HepG2 (cell line): ENCODE measurements at regions not wholly inside any gene's neighbourhood (a gene's known extent, or its start where the extent isn't known, plus 50 kb on each side); places are given as distances from the start of the nearest gene placed in this dataset.

Source experiments
- GTF2F1 ChIP-seq: fragments of 150-350 bp; IDR thresholded peaks from 2 replicates; pipeline ENCODE4 v1.6.1; 2014; ENCODE audit warnings: low read length
- HNRNPLL ChIP-seq: fragments of 200-400 bp; formaldehyde crosslinking; IDR thresholded peaks from 2 replicates; pipeline ENCODE4 v1.6.1; 2017; ENCODE audit warnings: mild to moderate bottlenecking, low read depth, low read length; ENCODE audit not compliant: poor library complexity, severe bottlenecking
- KAT2B ChIP-seq: fragments of 150-350 bp; IDR thresholded peaks from 2 replicates; pipeline ENCODE4 v1.6.1; 2014; ENCODE audit warnings: low read depth, low read length, borderline replicate concordance
- MAZ ChIP-seq, 2 experiments: sonication (generic) in 1 of 2; formaldehyde crosslinking in 1 of 2; IDR thresholded peaks; 2 replicates each; pipeline versions ENCODE4 v1.5.0 to v1.6.1; 2012 to 2020; ENCODE audit warnings: low read depth in 2 of 2, mild to moderate bottlenecking in 2 of 2, borderline replicate concordance in 1 of 2, improper control_type of control experiment in 1 of 2, low read length in 1 of 2, missing genetic modification reagents in 1 of 2, moderate library complexity in 1 of 2
- NFE2L1 ChIP-seq: sonication (generic); formaldehyde crosslinking; IDR thresholded peaks from 2 replicates; pipeline ENCODE4 v1.4.0; 2020; ENCODE audit warnings: missing genetic modification reagents, mild to moderate bottlenecking, borderline replicate concordance
- NFKBIZ ChIP-seq: IDR thresholded peaks from 2 replicates; pipeline ENCODE4 v1.6.1; 2018; ENCODE audit warnings: missing genetic modification reagents, missing compliant biosample characterization
- RAD21 ChIP-seq: fragments of 450-650 bp; formaldehyde crosslinking; IDR thresholded peaks from 2 replicates; pipeline ENCODE4 v1.5.0; 2020; ENCODE audit warnings: mild to moderate bottlenecking
- RFX1 ChIP-seq: fragments of 450-650 bp; IDR thresholded peaks from 2 replicates; pipeline ENCODE4 v1.6.1; 2017
- RFX5 ChIP-seq: IDR thresholded peaks from 2 replicates; pipeline ENCODE4 v1.6.1; 2011; ENCODE audit warnings: low read depth, low read length, improper control_type of control experiment
- ZKSCAN8 ChIP-seq: IDR thresholded peaks from 2 replicates; pipeline ENCODE4 v1.6.1; 2016; ENCODE audit warnings: borderline replicate concordance, missing genetic modification reagents, missing compliant biosample characterization
- ZNF343 ChIP-seq: sonication (generic); formaldehyde crosslinking; IDR thresholded peaks from 2 replicates; pipeline ENCODE4 v1.4.0; 2020; ENCODE audit warnings: mild to moderate bottlenecking, missing genetic modification reagents
- TF ChIP-seq, protein P1 (sequence below): sonication (generic); formaldehyde crosslinking; IDR thresholded peaks from 2 replicates; pipeline ENCODE4 v1.5.0; 2020; ENCODE audit warnings: mild to moderate bottlenecking, missing genetic modification reagents, moderate library complexity

DNA sequence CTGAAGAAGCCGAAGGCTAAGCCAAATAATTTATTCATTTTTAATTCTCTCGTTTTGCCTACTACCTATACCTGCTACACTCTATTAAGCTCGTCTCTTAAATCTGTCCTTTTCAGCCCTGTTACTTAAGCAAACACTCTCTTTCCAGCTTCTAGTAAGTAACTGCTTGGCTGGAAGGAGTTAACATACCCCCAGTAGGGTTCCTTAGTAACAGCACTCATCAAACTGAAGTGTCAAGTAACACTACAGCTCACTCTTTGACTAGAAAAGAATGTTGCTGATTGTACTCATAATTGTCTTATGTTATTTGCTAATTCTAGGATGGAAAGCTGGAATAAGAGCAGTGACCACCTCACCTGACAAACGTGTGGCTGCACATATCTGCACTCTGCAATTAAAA is 120.0 kb upstream of the SCN7A start:
- TF ChIP-seq ZKSCAN8 (CRISPR knock-in tag) (no peak), KAT2B (no peak), NFKBIZ (CRISPR knock-in tag) (no peak), RFX1 (no peak), RFX5 (no peak), GTF2F1 (no peak), NFE2L1 (CRISPR knock-in tag) (no peak), MAZ (IDR thresholded peaks at IDR 0.05; ENCODE audit: borderline replicate concordance, low read depth, low read length) (no peak), MAZ (CRISPR knock-in tag; IDR thresholded peaks at IDR 0.05; ENCODE audit: low read depth) (no peak), ZNF343 (no peak), RAD21 (CRISPR knock-in tag) (no peak), HNRNPLL (no peak)
- TF ChIP-seq, protein P1, sequence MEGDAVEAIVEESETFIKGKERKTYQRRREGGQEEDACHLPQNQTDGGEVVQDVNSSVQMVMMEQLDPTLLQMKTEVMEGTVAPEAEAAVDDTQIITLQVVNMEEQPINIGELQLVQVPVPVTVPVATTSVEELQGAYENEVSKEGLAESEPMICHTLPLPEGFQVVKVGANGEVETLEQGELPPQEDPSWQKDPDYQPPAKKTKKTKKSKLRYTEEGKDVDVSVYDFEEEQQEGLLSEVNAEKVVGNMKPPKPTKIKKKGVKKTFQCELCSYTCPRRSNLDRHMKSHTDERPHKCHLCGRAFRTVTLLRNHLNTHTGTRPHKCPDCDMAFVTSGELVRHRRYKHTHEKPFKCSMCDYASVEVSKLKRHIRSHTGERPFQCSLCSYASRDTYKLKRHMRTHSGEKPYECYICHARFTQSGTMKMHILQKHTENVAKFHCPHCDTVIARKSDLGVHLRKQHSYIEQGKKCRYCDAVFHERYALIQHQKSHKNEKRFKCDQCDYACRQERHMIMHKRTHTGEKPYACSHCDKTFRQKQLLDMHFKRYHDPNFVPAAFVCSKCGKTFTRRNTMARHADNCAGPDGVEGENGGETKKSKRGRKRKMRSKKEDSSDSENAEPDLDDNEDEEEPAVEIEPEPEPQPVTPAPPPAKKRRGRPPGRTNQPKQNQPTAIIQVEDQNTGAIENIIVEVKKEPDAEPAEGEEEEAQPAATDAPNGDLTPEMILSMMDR (CRISPR knock-in tag), result no peak
